Urinary bladder (tissue), 3 donors: ENCODE measurements at regions not wholly inside any gene's neighbourhood (a gene's known extent, or its start where the extent isn't known, plus 50 kb on each side); places are given as distances from the start of the nearest gene placed in this dataset.

Source experiments
- DNase-seq: peaks from one replicate; pipeline ENCODE4 v3.0.0-alpha.2; 2015; ENCODE audit errors: extremely low spot score
- H3K27ac ChIP-seq: one replicate; pipeline ENCODE4 v1.5.1; 2013; ENCODE audit warnings: low read depth, mild to moderate bottlenecking, moderate library complexity
- H3K36me3 ChIP-seq: one replicate; pipeline ENCODE4 v1.6.1; 2013; ENCODE audit warnings: mild to moderate bottlenecking, moderate library complexity; ENCODE audit not compliant: insufficient read depth
- H3K4me1 ChIP-seq: one replicate; pipeline ENCODE4 v1.6.1; 2013; ENCODE audit warnings: mild to moderate bottlenecking, moderate library complexity; ENCODE audit not compliant: insufficient read depth
- H3K4me3 ChIP-seq: one replicate; pipeline ENCODE4 v1.5.1; 2013; ENCODE audit warnings: low read depth, low read length
- WGBS: extraction: QIAGEN DNeasy Blood & Tissue Kit; methylation state at CpG from one replicate; pipeline ENCODE4 v1.1.7; 2013; 5-methylcytosine and 5-hydroxymethylcytosine counted together
- donor health status: healthy with polysubstance abuse.
- donor health status: healthy.

GRCh38 chr4:189090174-189090814 is 850.4 kb upstream of the FRG1 start:
- H3K36me3 ChIP-seq = no peaks in the 10 kb centered on the region
- DNase-seq = no peak
- 86% methylated on average over 2 of the region's 2 CpGs for whole genome bisulfite sequencing
- H3K4me3 ChIP-seq = no peak overlapping the region
- no peak overlapping the region for H3K27ac ChIP-seq
- H3K4me1 ChIP-seq = no peaks in the 10 kb centered on the region

GRCh38 chr4:189092581-189092980 is 848.1 kb upstream of the FRG1 start:
- Histone ChIP-seq H3K4me3 (no peak overlapping the region), H3K27ac (no peak overlapping the region), H3K4me1 (no peaks in the 10 kb centered on the region), H3K36me3 (no peaks in the 10 kb centered on the region)
- no peak for DNase-seq
- WGBS = 41% methylated on average over 4 of the region's 4 CpGs

- 94% methylated on average over 16 of the region's 16 CpGs for WGBS
- no peak for DNase-seq
- H3K36me3 ChIP-seq = no peaks in the 10 kb centered on the region
- H3K4me1 ChIP-seq = no peaks in the 10 kb centered on the region
- H3K27ac ChIP-seq = no peak overlapping the region
- no peak overlapping the region for H3K4me3 ChIP-seq
Measured at GRCh38 chr4:189096108-189096507, 844.6 kb upstream of the FRG1 start.

GRCh38 chr4:189096717-189097116 is 844.0 kb upstream of the FRG1 start:
- no peaks in the 10 kb centered on the region for H3K4me1 ChIP-seq
- H3K4me3 ChIP-seq = no peak overlapping the region
- DNase-seq = no peak
- H3K36me3 ChIP-seq = no peaks in the 10 kb centered on the region
- H3K27ac ChIP-seq = no peak overlapping the region
- WGBS = 93% methylated on average over 25 of the region's 25 CpGs

GRCh38 chr4:189098932-189099696 is 841.6 kb upstream of the FRG1 start:
- Histone ChIP-seq H3K36me3 (no peaks in the 10 kb centered on the region), H3K27ac (no peak overlapping the region), H3K4me1 (no peaks in the 10 kb centered on the region), H3K4me3 (no peak overlapping the region)
- 81% methylated on average over 16 of the region's 16 CpGs for WGBS
- DNase-seq = no peak

GRCh38 chr4:189113389-189113888 is 827.2 kb upstream of the FRG1 start:
- Histone ChIP-seq H3K27ac (no peak overlapping the region), H3K36me3 (no peaks in the 10 kb centered on the region), H3K4me1 (no peaks in the 10 kb centered on the region), H3K4me3 (no peak overlapping the region)
- 89% methylated on average over 11 of the region's 11 CpGs for WGBS
- DNase-seq = no peak

GRCh38 chr4:189117426-189117825 is 823.2 kb upstream of the FRG1 start:
- 50% methylated on average over 1 of the region's 1 CpG for WGBS
- H3K4me1 ChIP-seq = no peaks in the 10 kb centered on the region
- H3K36me3 ChIP-seq = no peaks in the 10 kb centered on the region
- no peak for DNase-seq
- H3K27ac ChIP-seq = no peak overlapping the region
- H3K4me3 ChIP-seq = no peak overlapping the region

GRCh38 chr4:189121336-189121735 is 819.3 kb upstream of the FRG1 start:
- Histone ChIP-seq H3K27ac (no peak overlapping the region), H3K4me1 (no peaks in the 10 kb centered on the region), H3K36me3 (no peaks in the 10 kb centered on the region), H3K4me3 (no peak overlapping the region)
- WGBS = 92% methylated on average over 4 of the region's 4 CpGs
- no peak for DNase-seq

- H3K4me3 ChIP-seq = no peak overlapping the region
- no peak for DNase-seq
- H3K27ac ChIP-seq = no peak overlapping the region
- H3K36me3 ChIP-seq = no peaks in the 10 kb centered on the region
- WGBS = 34% methylated on average over 10 of the region's 10 CpGs
- no peaks in the 10 kb centered on the region for H3K4me1 ChIP-seq
Measured at GRCh38 chr4:189124149-189124758, 816.4 kb upstream of the FRG1 start.

- 61% methylated on average over 4 of the region's 4 CpGs for WGBS
- no peaks in the 10 kb centered on the region for H3K4me1 ChIP-seq
- H3K36me3 ChIP-seq = no peaks in the 10 kb centered on the region
- H3K4me3 ChIP-seq = no peak overlapping the region
- no peak overlapping the region for H3K27ac ChIP-seq
- no peak for DNase-seq
Measured at GRCh38 chr4:189124791-189125190, 815.9 kb upstream of the FRG1 start.

GRCh38 chr4:189126040-189126439 is 814.6 kb upstream of the FRG1 start:
- H3K4me1 ChIP-seq = no peaks in the 10 kb centered on the region
- no peak for DNase-seq
- no peak overlapping the region for H3K4me3 ChIP-seq
- 46% methylated on average over 2 of the region's 2 CpGs for WGBS
- H3K27ac ChIP-seq = no peak overlapping the region
- no peaks in the 10 kb centered on the region for H3K36me3 ChIP-seq

- DNase-seq = no peak
- Histone ChIP-seq H3K4me3 (no peak overlapping the region), H3K4me1 (no peaks in the 10 kb centered on the region), H3K36me3 (no peaks in the 10 kb centered on the region), H3K27ac (no peak overlapping the region)
- WGBS = 78% methylated on average over 4 of the region's 4 CpGs
Measured at GRCh38 chr4:189128341-189128740, 812.3 kb upstream of the FRG1 start.

GRCh38 chr4:189129044-189129694 is 811.5 kb upstream of the FRG1 start:
- WGBS = 67% methylated on average over 10 of the region's 10 CpGs
- DNase-seq = no peak
- Histone ChIP-seq H3K36me3 (no peaks in the 10 kb centered on the region), H3K27ac (no peak overlapping the region), H3K4me3 (no peak overlapping the region), H3K4me1 (no peaks in the 10 kb centered on the region)
